ENCODE measurements at regions not wholly inside any gene's neighbourhood (a gene's known extent, or its start where the extent isn't known, plus 50 kb on each side); places are given as distances from the start of the nearest gene placed in this dataset.
"Not testable (repeated sequence)": the region's sequence is repeated elsewhere in the genome, so short reads cannot be mapped to it uniquely, and the experiment has no call there.

GRCh38 chr1:22210636-22211035 is 67.7 kb upstream of the WNT4 start:
- H2AFZ ChIP-seq (ENCODE audit: low read length) = no peak overlapping the region
- DNase-seq = no peak
- no peak overlapping the region for H3K27ac ChIP-seq (ENCODE audit: low read length)
- H3F3A ChIP-seq (ENCODE audit: insufficient read depth, low read length) = no peaks in the 10 kb centered on the region
- TF ChIP-seq EZH2 (optimal IDR thresholded peaks at IDR 0.05; ENCODE audit: low read depth, low read length) (no peak), EZH2phosphoT487 (IDR thresholded peaks at IDR 0.05; ENCODE audit: low read length) (no peak)
- TF ChIP-seq, protein P1, sequence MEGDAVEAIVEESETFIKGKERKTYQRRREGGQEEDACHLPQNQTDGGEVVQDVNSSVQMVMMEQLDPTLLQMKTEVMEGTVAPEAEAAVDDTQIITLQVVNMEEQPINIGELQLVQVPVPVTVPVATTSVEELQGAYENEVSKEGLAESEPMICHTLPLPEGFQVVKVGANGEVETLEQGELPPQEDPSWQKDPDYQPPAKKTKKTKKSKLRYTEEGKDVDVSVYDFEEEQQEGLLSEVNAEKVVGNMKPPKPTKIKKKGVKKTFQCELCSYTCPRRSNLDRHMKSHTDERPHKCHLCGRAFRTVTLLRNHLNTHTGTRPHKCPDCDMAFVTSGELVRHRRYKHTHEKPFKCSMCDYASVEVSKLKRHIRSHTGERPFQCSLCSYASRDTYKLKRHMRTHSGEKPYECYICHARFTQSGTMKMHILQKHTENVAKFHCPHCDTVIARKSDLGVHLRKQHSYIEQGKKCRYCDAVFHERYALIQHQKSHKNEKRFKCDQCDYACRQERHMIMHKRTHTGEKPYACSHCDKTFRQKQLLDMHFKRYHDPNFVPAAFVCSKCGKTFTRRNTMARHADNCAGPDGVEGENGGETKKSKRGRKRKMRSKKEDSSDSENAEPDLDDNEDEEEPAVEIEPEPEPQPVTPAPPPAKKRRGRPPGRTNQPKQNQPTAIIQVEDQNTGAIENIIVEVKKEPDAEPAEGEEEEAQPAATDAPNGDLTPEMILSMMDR (IDR thresholded peaks at IDR 0.05; ENCODE audit: low read length) = no peak
- H3K27me3 ChIP-seq (replicated peaks; ENCODE audit: insufficient read depth, low read length) = peaks cover 95% of the 10 kb centered on the region
- no peaks in the 10 kb centered on the region for H3K9me2 ChIP-seq (replicated peaks; ENCODE audit: insufficient read depth, low read length)
- H3K79me2 ChIP-seq (ENCODE audit: low read length) = no peaks in the 10 kb centered on the region
- no peak overlapping the region for H3K4me2 ChIP-seq (ENCODE audit: low read depth, low read length)
- no peaks in the 10 kb centered on the region for H3K9me3 ChIP-seq (replicated peaks; ENCODE audit: insufficient read depth, low read length)
- no peak overlapping the region for H3K9ac ChIP-seq (ENCODE audit: low read length)
- H4K20me1 ChIP-seq (ENCODE audit: insufficient read depth, low read length) = no peaks in the 10 kb centered on the region
- no peaks in the 10 kb centered on the region for H3K4me1 ChIP-seq (ENCODE audit: low read length)
- no peaks in the 10 kb centered on the region for H3K36me3 ChIP-seq (replicated peaks; ENCODE audit: insufficient read depth, low read length)
- no peak overlapping the region for H3K4me3 ChIP-seq (ENCODE audit: low read length)

DNA sequence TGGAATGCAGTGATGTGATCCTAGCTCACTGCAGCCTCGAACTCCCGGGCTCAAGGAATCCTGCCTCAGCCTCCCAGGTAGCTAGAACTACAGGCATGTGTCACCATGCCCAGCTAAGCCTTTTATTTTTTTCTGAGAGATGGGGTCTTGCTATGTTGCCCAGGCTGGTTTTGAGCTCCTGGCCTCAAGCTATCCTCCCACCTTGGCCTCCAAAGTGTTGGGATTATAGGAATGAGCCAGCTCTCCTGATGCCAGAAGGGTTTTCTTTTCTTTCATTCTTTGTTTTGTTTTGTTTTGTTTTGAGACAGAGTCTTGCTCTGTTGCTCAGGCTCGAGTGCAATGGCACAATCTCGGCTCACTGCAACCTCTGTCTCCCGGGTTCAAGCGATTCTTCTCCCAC is 68.6 kb upstream of the WNT4 start:
- H3K9ac ChIP-seq (ENCODE audit: low read length); H3K9me2 ChIP-seq (replicated peaks; ENCODE audit: insufficient read depth, low read length); H3K4me1 ChIP-seq (ENCODE audit: low read length); H4K20me1 ChIP-seq (ENCODE audit: insufficient read depth, low read length); H3F3A ChIP-seq (ENCODE audit: insufficient read depth, low read length); H3K4me3 ChIP-seq (ENCODE audit: low read length); H2AFZ ChIP-seq (ENCODE audit: low read length); H3K9me3 ChIP-seq (replicated peaks; ENCODE audit: insufficient read depth, low read length); H3K27ac ChIP-seq (ENCODE audit: low read length); DNase-seq; H3K4me2 ChIP-seq (ENCODE audit: low read depth, low read length); H3K79me2 ChIP-seq (ENCODE audit: low read length); H3K36me3 ChIP-seq (replicated peaks; ENCODE audit: insufficient read depth, low read length): not testable (repeated sequence)
- peaks cover 97% of the 10 kb centered on the region for H3K27me3 ChIP-seq (replicated peaks; ENCODE audit: insufficient read depth, low read length)

DNA sequence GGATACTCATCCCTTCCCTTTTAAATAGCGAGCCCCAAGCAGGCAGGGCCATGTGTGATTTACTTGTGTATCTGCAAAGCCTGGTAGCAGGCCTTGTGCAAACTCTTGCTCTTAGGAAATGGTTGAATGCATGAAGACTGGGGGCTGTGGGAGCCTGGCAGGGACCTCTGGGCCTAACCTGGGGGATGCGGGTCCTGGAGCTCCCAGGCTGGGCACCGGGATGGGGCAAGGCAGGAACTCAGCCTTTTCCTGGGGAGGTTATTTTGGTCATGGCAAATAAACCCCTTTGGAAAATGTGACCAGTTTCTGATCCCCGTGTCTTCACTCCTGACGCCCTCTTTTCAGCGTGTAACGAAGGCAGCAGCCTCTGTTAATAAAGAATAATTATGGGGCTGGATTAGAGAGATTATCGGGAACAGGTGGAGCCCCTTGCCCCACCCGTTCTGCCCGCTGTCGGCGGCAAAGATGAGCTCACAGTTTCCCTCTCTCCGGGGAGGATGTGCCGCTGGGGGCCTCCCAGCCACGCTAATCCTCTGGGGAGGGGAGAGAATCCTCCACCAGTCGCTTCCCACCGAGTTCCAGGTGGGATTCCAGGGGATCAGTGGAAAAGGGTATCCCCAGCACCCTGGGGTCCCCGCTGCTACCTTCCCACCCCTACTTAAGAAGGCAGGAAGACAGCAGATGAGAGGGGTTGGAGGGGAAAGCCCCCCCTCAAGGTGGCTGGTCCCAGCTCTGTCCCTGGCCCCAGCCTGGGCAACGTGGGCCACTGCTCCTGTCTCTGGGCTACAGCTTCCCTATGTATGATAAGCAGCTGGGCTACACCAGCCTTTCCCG is 69.7 kb upstream of the WNT4 start:
- H4K20me1 ChIP-seq (ENCODE audit: insufficient read depth, low read length) = no peaks in the 10 kb centered on the region
- H3K27ac ChIP-seq (ENCODE audit: low read length) = no peak overlapping the region
- peaks cover 95% of the 10 kb centered on the region for H3K27me3 ChIP-seq (replicated peaks; ENCODE audit: insufficient read depth, low read length)
- H3K9me3 ChIP-seq (replicated peaks; ENCODE audit: insufficient read depth, low read length) = no peaks in the 10 kb centered on the region
- H3K4me3 ChIP-seq (ENCODE audit: low read length) = no peak overlapping the region
- H3K9me2 ChIP-seq (replicated peaks; ENCODE audit: insufficient read depth, low read length) = no peaks in the 10 kb centered on the region
- no peak overlapping the region for H3K9ac ChIP-seq (ENCODE audit: low read length)
- TF ChIP-seq, protein P1 (IDR thresholded peaks at IDR 0.05; ENCODE audit: low read length) = no peak
- TF ChIP-seq EZH2 (optimal IDR thresholded peaks at IDR 0.05; ENCODE audit: low read depth, low read length) = no peak
- no peak for TF ChIP-seq EZH2phosphoT487 (IDR thresholded peaks at IDR 0.05; ENCODE audit: low read length)
- no peaks in the 10 kb centered on the region for H3F3A ChIP-seq (ENCODE audit: insufficient read depth, low read length)
- no peak overlapping the region for H3K4me2 ChIP-seq (ENCODE audit: low read depth, low read length)
- no peak for DNase-seq
- no peak overlapping the region for H2AFZ ChIP-seq (ENCODE audit: low read length)
- no peaks in the 10 kb centered on the region for H3K4me1 ChIP-seq (ENCODE audit: low read length)
- H3K36me3 ChIP-seq (replicated peaks; ENCODE audit: insufficient read depth, low read length) = no peaks in the 10 kb centered on the region
- H3K79me2 ChIP-seq (ENCODE audit: low read length) = no peaks in the 10 kb centered on the region

DNA sequence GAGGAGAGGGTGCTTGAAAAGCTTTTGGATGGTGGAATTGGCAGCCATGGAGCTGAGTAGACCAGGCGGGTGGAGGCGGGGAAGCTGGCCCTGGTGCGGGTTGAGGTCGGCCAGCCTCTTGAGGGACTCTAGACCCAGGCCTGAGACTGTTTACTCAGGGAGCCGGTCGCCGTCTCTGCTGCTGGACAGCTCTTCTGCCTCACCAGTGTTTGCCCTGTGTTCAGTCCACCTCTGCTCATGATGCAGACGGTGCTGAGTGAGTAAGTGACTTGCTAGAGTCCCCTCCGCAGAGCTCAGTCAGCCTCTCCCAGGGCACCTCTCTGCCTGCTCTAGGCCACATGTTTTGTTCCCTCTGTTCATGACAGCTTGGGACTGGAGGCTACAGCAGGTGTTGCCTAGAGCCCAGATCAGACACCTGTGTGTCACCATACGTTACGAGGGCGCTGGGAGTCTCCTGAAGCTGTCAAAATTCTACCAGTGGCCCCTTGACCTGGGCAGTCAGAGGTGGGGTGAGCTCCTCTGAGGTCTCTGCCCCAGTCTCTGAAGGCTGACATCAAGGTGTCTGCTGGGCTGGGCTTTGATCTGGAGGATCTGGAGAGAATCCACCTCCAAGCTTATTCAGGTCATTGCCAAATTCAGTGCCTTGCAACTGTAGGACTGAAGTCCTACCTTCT is 73.5 kb upstream of the WNT4 start:
- no peak overlapping the region for H2AFZ ChIP-seq (ENCODE audit: low read length)
- H3K9ac ChIP-seq (ENCODE audit: low read length) = no peak overlapping the region
- no peak overlapping the region for H3K4me2 ChIP-seq (ENCODE audit: low read depth, low read length)
- no peaks in the 10 kb centered on the region for H3K36me3 ChIP-seq (replicated peaks; ENCODE audit: insufficient read depth, low read length)
- TF ChIP-seq EZH2 (optimal IDR thresholded peaks at IDR 0.05; ENCODE audit: low read depth, low read length) (no peak), EZH2phosphoT487 (IDR thresholded peaks at IDR 0.05; ENCODE audit: low read length) (no peak)
- TF ChIP-seq, protein P1 (IDR thresholded peaks at IDR 0.05; ENCODE audit: low read length) = no peak
- no peaks in the 10 kb centered on the region for H3K9me3 ChIP-seq (replicated peaks; ENCODE audit: insufficient read depth, low read length)
- no peak overlapping the region for H3K4me3 ChIP-seq (ENCODE audit: low read length)
- H3K27ac ChIP-seq (ENCODE audit: low read length) = no peak overlapping the region
- no peaks in the 10 kb centered on the region for H4K20me1 ChIP-seq (ENCODE audit: insufficient read depth, low read length)
- H3K79me2 ChIP-seq (ENCODE audit: low read length) = no peaks in the 10 kb centered on the region
- H3K9me2 ChIP-seq (replicated peaks; ENCODE audit: insufficient read depth, low read length) = no peaks in the 10 kb centered on the region
- peaks cover 93% of the 10 kb centered on the region for H3K27me3 ChIP-seq (replicated peaks; ENCODE audit: insufficient read depth, low read length)
- no peaks in the 10 kb centered on the region for H3F3A ChIP-seq (ENCODE audit: insufficient read depth, low read length)
- no peaks in the 10 kb centered on the region for H3K4me1 ChIP-seq (ENCODE audit: low read length)
- no peak for DNase-seq

Data from MM.1S (cell line).